Pancreas (tissue), 10 donors: ENCODE measurements at regions not wholly inside any gene's neighbourhood (a gene's known extent, or its start where the extent isn't known, plus 50 kb on each side); places are given as distances from the start of the nearest gene placed in this dataset.

Experiments used
- ATAC-seq, 4 donors: fragments of 200-7000 bp; cut with Tn5 transposase; one replicate each; pipeline versions ENCODE4 v1.8.0 to v1.9.1; 2020; ENCODE audit warnings: mild to moderate bottlenecking in 4 of 4, moderate library complexity in 4 of 4
- DNase-seq, 6 donors: peaks; one replicate each; pipeline ENCODE4 v3.0.0-alpha.2; 2020
- FAIRE-seq: peaks from 2 replicates; lab custom pipeline; 2012; peaks lifted over from hg19 to GRCh38; lab: Jason Lieb, UNC
- H3K27ac ChIP-seq, 4 donors: fragments of 200-600 bp; sonication (generic); 1 replicate in 3 of 4; 2 replicates in 1 of 4; pipeline versions ENCODE4 v1.5.0 to v1.8.0; 2020
- H3K27me3 ChIP-seq, 4 donors: fragments of 200-600 bp; one replicate each; pipeline ENCODE4 v1.8.0; 2021
- H3K36me3 ChIP-seq, 3 donors: fragments of 200-600 bp; sonication (generic) in 1 of 3; one replicate each; pipeline versions ENCODE4 v1.5.0 to v1.8.0; 2020 to 2021
- H3K4me1 ChIP-seq, 3 donors: fragments of 200-600 bp; one replicate each; pipeline ENCODE4 v1.8.0; 2021
- H3K4me3 ChIP-seq, 4 donors: fragments of 200-600 bp; sonication (generic) in 2 of 4; one replicate each; pipeline versions ENCODE4 v1.5.0 to v1.8.0; 2020 to 2021
- H3K9me3 ChIP-seq, 4 donors: fragments of 200-600 bp; one replicate each; pipeline ENCODE4 v1.8.0; 2021
- WGBS, 2 donors: extraction: QIAGEN DNeasy Blood & Tissue Kit; methylation state at CpG; one replicate each; pipeline ENCODE4 v1.1.7; 2013; 5-methylcytosine and 5-hydroxymethylcytosine counted together
- intact Hi-C, 3 donors: fragments of 100-400 bp; cut with DNase I; formaldehyde crosslinking; loops; one replicate each; pipeline versions ENCODE4 v1.11.1 to v1.14.2; 2022
- TF ChIP-seq, protein P1 (sequence below), 4 donors: fragments of 200-600 bp; sonication (generic) in 3 of 4; IDR thresholded peaks; one replicate each; pipeline versions ENCODE4 v1.5.0 to v1.8.0; 2021; ENCODE audit warnings: antibody characterized with exemption in 4 of 4
- donor health status: healthy with polysubstance abuse.
- donor health status: DM: no; HTN: no; CAD: no; lungs with moderate emphysema.
- donor health status: DM: no; HTN: no; CAD: no.
- donor health status: control.
- donor health status: control.
- donor health status: Bipolar disorder and iron deficiency.
- donor health status: DM: yes; HTN: yes; CAD: no.
- donor health status: DM: no; HTN: no; CAD: no.
- donor health status: DM: no; HTN: no; CAD: no.
- donor health status: DM: yes; HTN: yes; CAD: no.

DNA sequence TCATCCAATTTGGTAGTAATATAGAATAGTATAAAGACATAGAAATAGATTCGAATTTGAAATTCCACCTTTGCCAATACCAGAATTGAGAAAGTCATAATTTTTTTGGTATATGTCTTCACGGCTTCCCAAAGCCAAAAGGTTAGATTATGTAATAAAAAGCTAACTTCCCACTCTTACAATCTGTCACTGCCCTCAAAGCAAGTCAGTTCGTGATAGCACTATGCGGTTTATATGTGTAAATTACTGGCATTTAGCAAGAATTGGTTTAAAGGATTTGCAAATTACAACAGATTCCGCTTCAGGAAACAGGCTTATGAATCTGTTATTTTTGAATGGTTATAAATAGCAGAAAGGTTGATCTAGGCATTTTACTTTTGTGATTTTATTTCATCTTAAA is 679.4 kb upstream of the ADGRL2 start:
- TF ChIP-seq, protein P1, sequence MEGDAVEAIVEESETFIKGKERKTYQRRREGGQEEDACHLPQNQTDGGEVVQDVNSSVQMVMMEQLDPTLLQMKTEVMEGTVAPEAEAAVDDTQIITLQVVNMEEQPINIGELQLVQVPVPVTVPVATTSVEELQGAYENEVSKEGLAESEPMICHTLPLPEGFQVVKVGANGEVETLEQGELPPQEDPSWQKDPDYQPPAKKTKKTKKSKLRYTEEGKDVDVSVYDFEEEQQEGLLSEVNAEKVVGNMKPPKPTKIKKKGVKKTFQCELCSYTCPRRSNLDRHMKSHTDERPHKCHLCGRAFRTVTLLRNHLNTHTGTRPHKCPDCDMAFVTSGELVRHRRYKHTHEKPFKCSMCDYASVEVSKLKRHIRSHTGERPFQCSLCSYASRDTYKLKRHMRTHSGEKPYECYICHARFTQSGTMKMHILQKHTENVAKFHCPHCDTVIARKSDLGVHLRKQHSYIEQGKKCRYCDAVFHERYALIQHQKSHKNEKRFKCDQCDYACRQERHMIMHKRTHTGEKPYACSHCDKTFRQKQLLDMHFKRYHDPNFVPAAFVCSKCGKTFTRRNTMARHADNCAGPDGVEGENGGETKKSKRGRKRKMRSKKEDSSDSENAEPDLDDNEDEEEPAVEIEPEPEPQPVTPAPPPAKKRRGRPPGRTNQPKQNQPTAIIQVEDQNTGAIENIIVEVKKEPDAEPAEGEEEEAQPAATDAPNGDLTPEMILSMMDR (IDR thresholded peaks at IDR 0.05) = no peak
- H3K27ac ChIP-seq = no peak overlapping the region
- intact Hi-C loops = no loop called here
- no peaks in the 10 kb centered on the region for H3K9me3 ChIP-seq
- no peaks in the 10 kb centered on the region for H3K4me1 ChIP-seq
- DNase-seq (no peak), FAIRE-seq (no peak), ATAC-seq (no peak)
- no peaks in the 10 kb centered on the region for H3K27me3 ChIP-seq
- H3K36me3 ChIP-seq = no peaks in the 10 kb centered on the region
- H3K4me3 ChIP-seq = no peak overlapping the region
- 56 to 77% methylated on average over 5 of the region's 5 CpGs for WGBS, 2 donors

DNA sequence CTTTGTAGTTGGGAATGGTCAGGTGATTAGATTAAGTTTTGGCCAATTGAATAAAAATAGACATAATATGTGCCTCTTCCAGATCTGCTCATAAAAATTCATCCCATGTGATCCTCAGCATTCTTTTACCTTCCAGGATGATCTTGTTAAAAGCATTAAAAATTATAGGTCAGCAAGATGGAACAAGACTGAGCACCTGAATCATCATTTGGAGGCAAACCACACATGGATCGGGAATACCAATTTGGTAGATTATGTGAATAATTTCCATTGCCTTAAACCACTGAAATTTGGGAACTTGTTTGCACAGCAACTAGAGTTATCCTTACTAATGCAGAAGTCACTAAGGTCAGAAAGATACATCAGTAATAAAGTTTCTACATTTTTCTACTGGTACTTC is 681.4 kb upstream of the ADGRL2 start:
- intact Hi-C loops = no loop called here
- Histone ChIP-seq H3K36me3 (no peaks in the 10 kb centered on the region), H3K27ac (no peak overlapping the region), H3K9me3 (no peaks in the 10 kb centered on the region), H3K27me3 (no peaks in the 10 kb centered on the region), H3K4me1 (no peaks in the 10 kb centered on the region), H3K4me3 (no peak overlapping the region)
- ATAC-seq = no peak
- WGBS, 2 donors = 82 to 89% methylated on average over 1 of the region's 1 CpG
- FAIRE-seq = no peak
- TF ChIP-seq, protein P1 (IDR thresholded peaks at IDR 0.05) = no peak
- DNase-seq = no peak

DNA sequence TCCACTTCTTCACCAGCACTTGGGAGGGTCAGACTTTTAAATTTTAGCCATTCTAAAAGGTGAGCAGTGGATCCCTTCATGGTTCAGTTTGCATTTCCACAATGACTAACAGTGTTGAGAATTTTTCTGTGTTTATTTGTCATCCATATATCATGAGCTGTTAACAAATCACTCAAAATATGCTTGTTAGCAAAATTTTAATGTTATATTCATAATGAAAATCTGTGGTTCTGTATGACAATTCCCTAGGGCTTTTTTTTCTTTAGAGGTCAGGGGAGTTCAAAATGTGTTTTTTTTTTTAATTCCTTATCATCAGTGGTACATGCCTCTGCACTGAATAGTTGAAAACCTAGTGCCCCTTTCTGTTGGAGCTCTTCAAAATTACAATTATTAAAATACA is 682.2 kb upstream of the ADGRL2 start:
- TF ChIP-seq, protein P1 (IDR thresholded peaks at IDR 0.05) = no peak
- no peaks in the 10 kb centered on the region for H3K27me3 ChIP-seq
- DNase-seq (no peak), ATAC-seq (no peak), FAIRE-seq (no peak)
- no peaks in the 10 kb centered on the region for H3K9me3 ChIP-seq
- intact Hi-C loops = no loop called here
- no peak overlapping the region for H3K27ac ChIP-seq
- H3K36me3 ChIP-seq = no peaks in the 10 kb centered on the region
- no peaks in the 10 kb centered on the region for H3K4me1 ChIP-seq
- no peak overlapping the region for H3K4me3 ChIP-seq

DNA sequence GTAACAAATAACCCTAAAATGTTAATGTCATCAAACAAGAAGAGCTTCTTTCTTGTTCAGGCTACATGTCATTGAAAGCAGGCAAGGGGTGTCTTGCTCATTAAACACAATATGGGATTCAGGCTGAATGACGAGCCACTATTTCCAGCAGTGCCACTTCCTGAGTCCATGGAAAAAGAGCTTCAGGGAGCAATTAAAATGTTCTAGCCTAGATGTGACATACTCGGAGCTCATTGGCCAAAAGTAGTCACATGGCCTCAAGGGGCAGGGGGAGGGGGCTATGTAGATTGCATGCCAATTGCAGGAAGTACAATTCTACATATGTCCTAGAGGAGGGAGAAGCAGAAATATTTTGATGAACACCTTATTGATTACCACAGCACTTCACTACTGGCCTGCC is 685.3 kb upstream of the ADGRL2 start:
- Histone ChIP-seq H3K27me3 (no peaks in the 10 kb centered on the region), H3K9me3 (no peaks in the 10 kb centered on the region), H3K4me1 (no peaks in the 10 kb centered on the region), H3K27ac (no peak overlapping the region), H3K36me3 (no peaks in the 10 kb centered on the region), H3K4me3 (no peak overlapping the region)
- 59 to 64% methylated on average over 2 of the region's 2 CpGs for WGBS, 2 donors
- FAIRE-seq = no peak
- TF ChIP-seq, protein P1 (IDR thresholded peaks at IDR 0.05) = no peak
- ATAC-seq = no peak
- DNase-seq = no peak
- intact Hi-C loops = no loop called here

DNA sequence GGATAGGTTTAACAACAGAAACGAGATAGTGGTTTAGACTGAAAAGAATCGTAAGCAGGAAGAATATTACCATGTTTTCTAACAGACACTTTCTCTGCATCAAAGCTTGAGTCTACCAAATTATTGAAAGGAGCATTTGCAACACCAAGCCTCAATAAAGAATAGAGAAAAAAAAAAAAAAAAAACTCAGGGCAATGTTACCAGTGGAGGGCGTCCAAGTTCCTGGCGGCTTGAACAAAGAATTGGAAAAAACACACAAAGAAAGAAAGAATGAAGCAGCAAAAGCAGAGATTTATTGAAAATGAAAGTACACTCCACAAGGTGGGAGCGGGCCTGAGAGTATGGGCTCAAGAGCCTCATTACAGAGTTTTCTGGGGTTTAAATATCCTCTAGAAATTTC is 686.5 kb upstream of the ADGRL2 start:
- H3K27ac ChIP-seq = no peak overlapping the region
- no peaks in the 10 kb centered on the region for H3K36me3 ChIP-seq
- 61 to 77% methylated on average over 5 of the region's 5 CpGs for WGBS, 2 donors
- no peaks in the 10 kb centered on the region for H3K4me1 ChIP-seq
- no peak overlapping the region for H3K4me3 ChIP-seq
- FAIRE-seq (no peak), DNase-seq (no peak), ATAC-seq (no peak)
- H3K9me3 ChIP-seq = no peaks in the 10 kb centered on the region
- intact Hi-C loops = no loop called here
- no peaks in the 10 kb centered on the region for H3K27me3 ChIP-seq
- TF ChIP-seq, protein P1 (IDR thresholded peaks at IDR 0.05) = no peak
